Limb (tissue), 2 donors: ENCODE measurements at regions not wholly inside any gene's neighbourhood (a gene's known extent, or its start where the extent isn't known, plus 50 kb on each side); places are given as distances from the start of the nearest gene placed in this dataset.
A peak's percentile ranks its signal among the peaks of the same experiment; 100 is the strongest.

Source experiments
- DNase-seq, 2 donors: peaks; one replicate each; pipeline ENCODE4 v3.0.0-alpha.2; 2016; ENCODE audit errors: extremely low spot score in 2 of 2

DNA sequence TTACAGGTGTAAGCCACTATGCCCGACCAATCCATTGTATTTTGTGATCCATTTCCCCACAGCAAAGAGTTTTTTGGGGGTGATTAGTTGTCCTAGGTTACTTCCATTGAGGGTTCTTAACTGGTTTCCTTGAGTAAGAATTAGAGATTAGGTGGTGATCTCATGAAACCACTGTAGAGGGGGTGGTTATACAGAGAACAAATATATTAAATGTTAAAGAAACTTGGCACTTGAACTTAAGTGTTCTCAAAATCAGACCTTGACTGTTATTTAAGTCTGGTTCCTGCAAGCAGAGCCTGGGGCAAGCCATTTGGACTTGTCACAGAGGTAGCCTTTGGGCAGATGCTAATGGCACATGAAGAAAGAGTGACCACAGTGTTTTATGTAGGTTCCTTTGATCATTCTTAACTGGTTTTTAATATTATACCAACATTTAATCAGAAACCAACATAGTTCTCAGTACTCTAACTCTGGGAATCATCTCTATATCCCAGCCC, 288.5 kb downstream of the SOX4 start:
- DNase-seq, result no peak

DNA sequence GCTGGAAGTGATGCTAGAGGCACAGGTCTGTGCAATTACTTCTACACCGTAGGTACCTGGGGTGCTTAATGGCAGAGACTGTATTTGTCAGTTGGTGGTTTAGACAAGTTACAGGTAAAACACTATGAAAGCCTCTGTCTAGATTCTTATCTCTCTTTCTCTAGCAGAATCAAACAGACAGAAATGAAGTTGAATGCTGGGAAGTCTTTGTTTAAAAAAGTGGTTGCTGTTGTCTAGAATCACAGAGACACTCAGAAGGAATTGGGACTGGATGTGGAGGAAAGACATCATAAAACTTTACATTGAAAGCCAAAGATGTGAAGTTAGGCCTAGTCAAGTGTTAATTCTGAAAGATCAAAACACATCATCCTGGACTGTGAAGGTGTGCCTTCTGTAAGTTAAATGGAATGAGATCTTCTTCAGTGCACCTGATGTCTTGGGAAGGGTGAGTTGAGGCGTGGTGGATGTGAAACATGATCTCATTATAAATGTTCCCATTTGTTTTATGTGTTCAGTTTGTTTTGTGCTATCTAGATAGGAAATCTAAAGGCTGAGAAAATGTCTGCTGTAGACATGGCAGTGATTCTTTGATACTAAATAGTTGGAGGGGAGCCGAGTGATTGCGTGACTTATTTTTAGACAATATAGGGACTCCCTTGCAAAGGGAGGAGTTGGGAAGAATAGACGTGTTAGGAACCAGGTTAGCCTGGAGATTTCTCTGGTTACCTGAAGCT, 290.2 kb downstream of the SOX4 start:
- no peak for DNase-seq

- DNase-seq, result no peak
These were observed 291.6 kb downstream of the SOX4 start for GRCh38 chr6:21885111-21885510.

- DNase-seq, result peak; percentile 68 to 71
These were observed 292.1 kb downstream of the SOX4 start for GRCh38 chr6:21885532-21886114.

DNA sequence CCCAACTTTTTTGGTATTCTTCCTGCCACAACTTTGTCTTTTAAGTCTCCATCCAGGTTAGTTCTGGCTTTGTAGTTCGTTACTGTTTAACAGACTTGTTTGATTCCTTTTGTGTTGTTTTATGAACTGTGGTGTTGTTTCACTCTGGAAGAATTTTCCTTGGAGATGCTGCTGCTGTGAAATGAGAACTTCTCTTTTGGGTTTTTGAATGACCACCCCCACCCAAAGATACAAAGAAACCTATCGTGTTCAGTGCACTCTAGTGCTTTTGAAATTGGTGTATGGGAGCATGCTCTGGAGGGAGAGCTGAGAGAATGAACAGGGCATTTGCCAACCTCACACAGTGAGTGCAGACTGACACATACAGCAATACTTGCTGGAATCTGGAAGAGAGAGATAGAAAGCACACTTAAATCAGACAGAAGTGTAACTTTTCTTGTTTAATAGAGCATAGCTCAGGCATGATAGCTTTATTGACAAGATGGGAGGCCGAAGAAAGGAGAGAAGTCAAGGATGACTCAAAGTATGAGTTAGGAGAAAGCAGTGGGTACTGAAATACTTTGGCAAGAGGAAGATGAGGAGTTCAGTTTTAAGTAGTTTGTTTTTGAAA, 293.1 kb downstream of the SOX4 start:
- no peak for DNase-seq

- peak in 1 of 2 donors; percentile 29 for DNase-seq
These were observed 294.0 kb downstream of the SOX4 start for GRCh38 chr6:21887231-21888185.

GRCh38 chr6:21891080-21891479, 297.5 kb downstream of the SOX4 start:
- no peak for DNase-seq

DNA sequence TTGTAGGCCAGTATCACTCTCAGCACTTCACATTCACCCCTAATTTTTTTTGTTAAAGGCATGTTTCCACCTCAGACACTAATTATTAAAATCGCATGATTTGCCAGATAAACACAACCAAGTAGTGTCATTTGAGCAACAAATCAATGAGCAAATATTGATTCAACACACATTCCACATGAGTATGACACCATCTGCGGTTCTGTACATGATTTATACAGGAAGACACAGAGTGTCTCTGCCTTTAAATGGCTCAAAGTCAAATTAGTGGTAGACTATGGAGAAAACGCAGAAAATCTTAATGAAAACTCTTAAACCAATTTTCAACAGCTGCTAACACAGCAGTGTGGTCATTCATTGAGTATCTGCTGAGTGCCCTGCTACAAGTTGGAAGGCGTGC, 300.2 kb downstream of the SOX4 start:
- no peak for DNase-seq

DNA sequence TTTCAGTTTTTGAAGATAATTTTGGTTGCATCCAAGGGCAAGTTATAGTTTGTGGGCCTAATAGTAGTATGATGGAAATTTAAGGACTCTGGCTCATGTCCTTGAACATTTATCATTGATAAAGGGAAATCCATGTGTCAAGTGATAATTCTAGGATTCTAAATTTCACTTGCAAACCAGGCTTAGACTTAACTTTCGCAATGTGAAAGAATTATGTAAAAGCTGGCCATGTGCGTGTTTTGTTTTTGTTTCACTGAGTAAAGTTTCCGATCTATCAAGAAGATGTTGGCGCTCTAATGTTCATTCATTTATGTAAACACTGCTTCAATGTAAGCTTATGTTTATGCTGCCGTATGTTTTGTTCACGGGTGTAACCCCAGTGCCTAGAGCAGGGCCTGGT, 302.0 kb downstream of the SOX4 start:
- no peak for DNase-seq

DNA sequence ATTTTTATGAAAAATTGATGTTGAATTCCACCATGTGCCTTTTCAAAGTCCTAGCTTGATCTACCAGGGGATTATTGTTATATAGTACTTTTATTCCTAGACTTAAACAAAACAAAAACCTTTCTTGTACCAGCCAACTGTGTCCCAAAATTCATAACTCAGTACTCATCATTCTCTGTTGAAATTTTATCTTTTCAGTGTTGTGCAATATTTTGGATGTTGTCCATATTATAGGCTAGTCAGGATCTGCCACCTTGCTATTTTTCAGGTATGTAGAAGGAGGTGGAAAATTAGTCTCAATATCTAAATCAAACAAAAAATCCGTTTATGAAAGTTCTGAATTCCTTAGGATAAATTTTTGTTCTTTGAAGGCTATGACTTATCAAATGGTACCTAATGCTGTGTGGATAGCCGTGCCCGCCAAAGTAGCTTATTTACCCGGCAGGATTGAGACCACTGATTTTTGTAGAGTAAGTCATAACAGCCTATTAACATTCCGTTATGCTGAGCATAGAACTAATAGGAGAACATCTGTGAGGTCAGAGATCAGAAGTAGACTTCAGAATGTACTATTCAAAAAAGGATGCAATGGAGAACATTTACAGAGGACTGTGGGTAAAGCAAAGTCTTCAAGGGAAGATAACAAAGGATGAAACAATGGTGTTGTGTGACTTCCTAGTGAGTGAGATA, 304.7 kb downstream of the SOX4 start:
- DNase-seq, result no peak

GRCh38 chr6:21899708-21900107, 306.2 kb downstream of the SOX4 start:
- DNase-seq, result no peak

DNA sequence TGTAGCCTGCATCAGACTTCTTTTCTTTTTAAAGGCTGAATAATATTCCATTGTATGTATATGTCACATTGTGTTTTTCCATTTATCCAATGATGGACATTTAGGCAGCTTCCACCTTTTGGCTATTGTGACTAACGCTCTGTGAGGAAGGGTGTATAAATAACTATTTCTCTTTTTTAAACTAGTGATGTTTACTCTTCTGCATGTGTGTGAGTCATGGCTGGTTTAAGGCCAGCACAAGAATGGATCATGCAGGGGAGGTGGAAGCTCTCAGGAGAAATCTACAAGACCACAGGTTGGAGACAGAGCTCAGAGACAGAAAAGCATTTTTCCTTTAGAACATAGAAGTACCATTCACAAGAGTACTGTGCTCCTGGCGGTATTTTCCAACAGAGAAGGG, 307.2 kb downstream of the SOX4 start:
- DNase-seq, result no peak

GRCh38 chr6:21902628-21903169, 309.1 kb downstream of the SOX4 start:
- DNase-seq, result no peak

- DNase-seq, result peak in 1 of 2 donors; percentile 0
These were observed 312.0 kb downstream of the SOX4 start for GRCh38 chr6:21905531-21905930.

GRCh38 chr6:21906826-21907225, 313.3 kb downstream of the SOX4 start:
- DNase-seq, result peak in 1 of 2 donors; percentile 1

DNA sequence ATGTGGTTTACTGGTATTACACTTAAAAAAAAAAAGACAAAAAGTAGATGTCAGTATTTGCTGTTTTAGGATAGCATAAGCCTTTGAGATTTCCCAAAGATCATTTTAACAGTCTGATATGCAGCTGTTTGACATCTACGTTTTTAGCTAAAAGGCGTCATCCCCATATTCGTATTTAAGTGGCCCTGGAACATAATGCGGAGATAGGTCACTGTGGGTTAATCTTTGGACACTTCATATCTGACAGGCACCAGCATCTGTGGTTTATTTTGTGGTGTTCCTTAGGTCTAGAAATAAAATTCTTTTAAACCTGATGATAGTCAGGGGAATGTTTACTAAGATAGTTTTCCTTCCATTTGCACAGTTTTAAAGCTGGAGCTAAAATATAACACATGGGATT, 313.7 kb downstream of the SOX4 start:
- no peak for DNase-seq

- peak in 1 of 2 donors; percentile 0 for DNase-seq
These were observed 314.8 kb downstream of the SOX4 start for GRCh38 chr6:21908161-21908848.

DNA sequence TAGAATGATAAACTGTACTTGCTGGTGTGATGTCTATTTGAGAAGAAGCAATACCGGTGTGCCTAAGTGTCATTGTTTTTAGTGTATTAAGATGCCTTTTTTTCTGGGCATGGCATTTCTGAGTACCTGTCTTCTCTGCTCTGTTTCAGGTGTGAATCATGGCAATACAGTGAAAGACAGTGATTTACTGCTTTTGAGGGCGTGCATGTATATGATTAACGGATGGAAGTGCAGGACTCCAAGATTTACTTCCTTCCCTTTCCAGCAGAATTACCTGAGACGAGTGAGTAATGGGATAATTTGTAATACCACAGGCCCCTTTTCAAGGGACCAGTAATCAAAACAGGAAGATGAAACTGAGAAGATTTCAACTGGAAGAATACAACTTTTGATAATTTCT, 315.8 kb downstream of the SOX4 start:
- peak in 1 of 2 donors; percentile 0 for DNase-seq

- DNase-seq, result no peak
These were observed 317.7 kb downstream of the SOX4 start for GRCh38 chr6:21911208-21911607.
